HepG2 (cell line): ENCODE measurements at regions not wholly inside any gene's neighbourhood (a gene's known extent, or its start where the extent isn't known, plus 50 kb on each side); places are given as distances from the start of the nearest gene placed in this dataset.

ENCODE experiments used
- ATAC-seq: fragments of 200-7000 bp; cut with Tn5 transposase; 3 replicates; pipeline ENCODE4 v1.9.1; 2020; ENCODE audit warnings: mild to moderate bottlenecking, moderate library complexity
- BruUV-seq: library from RNA; stranded (reverse); fragments of 400-500 nt; replicated peaks from 2 replicates; lab custom pipeline; 2021; lab: Mats Ljungman, UMichigan
- CTCF ChIA-PET: fragments of 300-600 bp; formaldehyde crosslinking; extraction: SDS; loops from one replicate; lab custom pipeline; 2021; ENCODE audit warnings: low total read pairs, inconsistent platforms, low intra/inter-chr PET ratio; lab: Yijun Ruan, JAX
- POLR2A ChIA-PET: fragments of 350-600 bp; sonication (Branson Sonifier 250); formaldehyde crosslinking; loops from one replicate; lab custom pipeline; 2020; ENCODE audit warnings: antibody characterized with exemption, inconsistent platforms; lab: Yijun Ruan, JAX
- DNase-seq: peaks from one replicate; pipeline ENCODE4 v3.0.0-alpha.2; 2015; ENCODE audit warnings: low spot score
- FAIRE-seq: peaks from 3 replicates; lab custom pipeline; 2011; peaks lifted over from hg19 to GRCh38; lab: Jason Lieb, UNC
- H2AFZ ChIP-seq: one replicate; pipeline ENCODE4 v1.6.1; 2011; ENCODE audit warnings: low read length, inconsistent platforms
- H3K27ac ChIP-seq: fragments of 300-600 bp; 3 replicates; pipeline ENCODE4 v1.8.0; 2011; ENCODE audit warnings: mixed run types, mild to moderate bottlenecking, mixed read lengths, low read length, inconsistent platforms; ENCODE audit not compliant: insufficient read depth; ENCODE audit errors: extremely low read length
- H3K27me3 ChIP-seq, 2 experiments: fragments of 200-600 bp in 1 of 2; 2 replicates in 1 of 2; 3 replicates in 1 of 2; pipeline versions ENCODE4 v1.6.0 to v1.8.0; 2011; ENCODE audit warnings: low read length in 2 of 2, mild to moderate bottlenecking in 2 of 2, moderate library complexity in 2 of 2, inconsistent platforms in 1 of 2; ENCODE audit not compliant: insufficient read depth in 2 of 2, control insufficient read depth in 1 of 2
- H3K36me3 ChIP-seq, 2 experiments: fragments of 200-600 bp in 1 of 2; replicated peaks in 1 of 2; 2 replicates in 1 of 2; 3 replicates in 1 of 2; pipeline versions ENCODE4 v1.5.1 to v1.8.0; 2011; ENCODE audit warnings: low read length in 2 of 2, inconsistent platforms in 1 of 2; ENCODE audit not compliant: insufficient read depth in 2 of 2, control insufficient read depth in 1 of 2
- H3K4me1 ChIP-seq: 2 replicates; pipeline ENCODE4 v1.5.1; 2012; ENCODE audit warnings: low read length, inconsistent platforms; ENCODE audit not compliant: insufficient read depth
- H3K4me2 ChIP-seq: 2 replicates; pipeline ENCODE4 v1.6.0; 2011; ENCODE audit warnings: low read depth, low read length, inconsistent platforms
- H3K4me3 ChIP-seq, 3 experiments: fragments of 200-600 bp in 1 of 3; sonication (generic), shearing (Covaris generic) in 1 of 3; replicated peaks in 1 of 3; 2 replicates each; pipeline ENCODE4 v1.5.1; 2011 to 2016; ENCODE audit warnings: low read length in 3 of 3, inconsistent platforms in 2 of 3, low read depth in 2 of 3, mild to moderate bottlenecking in 2 of 3, control low read depth in 1 of 3, mixed read lengths in 1 of 3; ENCODE audit not compliant: insufficient read depth in 1 of 3
- H3K79me2 ChIP-seq: one replicate; pipeline ENCODE4 v1.6.1; 2011; ENCODE audit warnings: low read length, inconsistent platforms; ENCODE audit not compliant: insufficient read depth
- H3K9ac ChIP-seq: 2 replicates; pipeline ENCODE4 v1.6.0; 2011; ENCODE audit warnings: mild to moderate bottlenecking, low read depth, low read length, inconsistent platforms; ENCODE audit not compliant: insufficient read depth
- H3K9me3 ChIP-seq: 2 replicates; pipeline ENCODE4 v1.5.1; 2012; ENCODE audit warnings: mild to moderate bottlenecking, low read length
- H4K20me1 ChIP-seq: 2 replicates; pipeline ENCODE4 v1.6.0; 2011; ENCODE audit warnings: inconsistent platforms, mild to moderate bottlenecking, low read length, moderate library complexity; ENCODE audit not compliant: insufficient read depth
- ARID2 ChIP-seq: sonication (generic); formaldehyde crosslinking; IDR thresholded peaks from 2 replicates; pipeline ENCODE4 v1.8.1; 2022; ENCODE audit warnings: mild to moderate bottlenecking, missing genetic modification reagents, borderline replicate concordance
- CAMTA2 ChIP-seq: sonication (generic); formaldehyde crosslinking; IDR thresholded peaks from 2 replicates; pipeline ENCODE4 v1.4.0; 2020; ENCODE audit warnings: mild to moderate bottlenecking, missing genetic modification reagents, borderline replicate concordance
- DNMT3B ChIP-seq: conservative IDR thresholded peaks from 2 replicates; pipeline ENCODE4 v1.6.1; 2016; ENCODE audit warnings: missing biosample characterization, control low read depth
- IRF2 ChIP-seq: IDR thresholded peaks from 2 replicates; pipeline ENCODE4 v1.6.1; 2018; ENCODE audit warnings: missing genetic modification reagents, missing compliant biosample characterization
- JUND ChIP-seq: sonication (generic); formaldehyde crosslinking; IDR thresholded peaks from 2 replicates; pipeline ENCODE4 v1.8.0; 2022; ENCODE audit warnings: mild to moderate bottlenecking, missing genetic modification reagents
- KDM6A ChIP-seq: IDR thresholded peaks from 2 replicates; pipeline ENCODE4 v1.6.1; 2016; ENCODE audit warnings: low read depth
- MTF1 ChIP-seq: sonication (generic); formaldehyde crosslinking; IDR thresholded peaks from 2 replicates; pipeline ENCODE4 v1.5.0; 2020; ENCODE audit warnings: missing genetic modification reagents
- MXD4 ChIP-seq: IDR thresholded peaks from 2 replicates; pipeline ENCODE4 v1.6.1; 2016; ENCODE audit warnings: mild to moderate bottlenecking, missing biosample characterization, missing genetic modification reagents
- NR0B2 ChIP-seq: sonication (generic); formaldehyde crosslinking; IDR thresholded peaks from 2 replicates; pipeline ENCODE4 v1.4.0; 2020; ENCODE audit warnings: mild to moderate bottlenecking, missing genetic modification reagents
- PATZ1 ChIP-seq: sonication (generic); formaldehyde crosslinking; IDR thresholded peaks from 2 replicates; pipeline ENCODE4 v1.4.0; 2020; ENCODE audit warnings: missing genetic modification reagents
- TFAP4 ChIP-seq: sonication (generic); IDR thresholded peaks from 2 replicates; pipeline ENCODE4 v1.6.1; 2016; ENCODE audit warnings: low read depth, borderline replicate concordance
- THAP9 ChIP-seq: sonication (generic); formaldehyde crosslinking; IDR thresholded peaks from 2 replicates; pipeline ENCODE4; 2020; ENCODE audit warnings: missing genetic modification reagents, mild to moderate bottlenecking, borderline replicate concordance
- ZBTB37 ChIP-seq: sonication (generic); formaldehyde crosslinking; IDR thresholded peaks from 2 replicates; pipeline ENCODE4 v1.4.0; 2020; ENCODE audit warnings: mild to moderate bottlenecking, missing genetic modification reagents
- ZNF274 ChIP-seq: sonication (generic); formaldehyde crosslinking; IDR thresholded peaks from 2 replicates; pipeline ENCODE4 v1.5.1; 2020; ENCODE audit warnings: mild to moderate bottlenecking, missing genetic modification reagents
- ZNF354B ChIP-seq: sonication (generic); formaldehyde crosslinking; IDR thresholded peaks from 2 replicates; pipeline ENCODE4 v1.8.0; 2022; ENCODE audit warnings: mild to moderate bottlenecking, missing genetic modification reagents
- ZNF432 ChIP-seq: sonication (generic); formaldehyde crosslinking; IDR thresholded peaks from 2 replicates; pipeline ENCODE4 v1.5.0; 2020; ENCODE audit warnings: missing genetic modification reagents, mild to moderate bottlenecking, borderline replicate concordance
- ZNF605 ChIP-seq: sonication (generic); formaldehyde crosslinking; IDR thresholded peaks from 2 replicates; pipeline ENCODE4 v1.8.0; 2022; ENCODE audit warnings: mild to moderate bottlenecking, missing genetic modification reagents
- ZNF777 ChIP-seq: sonication (generic); formaldehyde crosslinking; IDR thresholded peaks from 2 replicates; pipeline ENCODE4 v1.4.0; 2020; ENCODE audit warnings: missing genetic modification reagents
- WGBS: methylation state at CpG from one replicate; pipeline ENCODE4 v1.1.6; 2017; ENCODE audit warnings: low lambda C conversion rate; 5-methylcytosine and 5-hydroxymethylcytosine counted together
- in situ Hi-C: cut with HindIII; loops from 2 replicates; pipeline ENCODE4 v1.10.0; 2017; ENCODE audit warnings: low pct_unique_long_range_greater_than_20kb; ENCODE audit not compliant: extremely low pct_ligation_motif_present
- intact Hi-C: fragments of 100-400 bp; cut with micrococcal nuclease; formaldehyde crosslinking; loops from one replicate; pipeline ENCODE4 v1.10.0; 2022; ENCODE audit not compliant: unreplicated experiment

GRCh38 chr3:150146991-150147761 is 176.5 kb upstream of the PFN2 start:
- Histone ChIP-seq H4K20me1 (no peaks in the 10 kb centered on the region), H3K27ac (no peak overlapping the region), H2AFZ (no peak overlapping the region), H3K9ac (no peak overlapping the region), H3K9me3 (no peaks in the 10 kb centered on the region), H3K36me3 (no peaks in the 10 kb centered on the region), H3K27me3 (peaks cover 0 to 7% of the 10 kb centered on the region in 2 experiments; a peak in 4 of 5 replicates), H3K4me2 (no peak overlapping the region), H3K4me3 (no peak overlapping the region), H3K79me2 (no peaks in the 10 kb centered on the region), H3K4me1 (no peaks in the 10 kb centered on the region)
- ChIA-PET CTCF (no interaction called here), POLR2A (no interaction called here)
- DNase-seq (no peak), ATAC-seq (no peak), FAIRE-seq (no peak)
- in situ Hi-C loops (no loop called here), intact Hi-C loops (no loop called here)
- BruUV-seq: no TSS peak
- 43% methylated on average over 10 of the region's 10 CpGs for WGBS
- TF ChIP-seq ARID2 (CRISPR knock-in tag): no peak
- no peak for TF ChIP-seq THAP9 (CRISPR knock-in tag)
- TF ChIP-seq ZBTB37 (CRISPR knock-in tag): no peak
- TF ChIP-seq JUND (CRISPR knock-in tag): no peak
- TF ChIP-seq MXD4 (CRISPR knock-in tag): no peak
- no peak for TF ChIP-seq ZNF432
- no peak for TF ChIP-seq ZNF777
- TF ChIP-seq CAMTA2 (CRISPR knock-in tag): no peak
- no peak for TF ChIP-seq IRF2 (CRISPR knock-in tag)
- no peak for TF ChIP-seq TFAP4
- TF ChIP-seq NR0B2: no peak
- no peak for TF ChIP-seq KDM6A (CRISPR knock-in tag)
- no peak for TF ChIP-seq PATZ1 (CRISPR knock-in tag)
- no peak for TF ChIP-seq ZNF605 (CRISPR knock-in tag)
- no peak for TF ChIP-seq MTF1 (CRISPR knock-in tag)
- no peak for TF ChIP-seq DNMT3B (CRISPR knock-in tag)
- no peak for TF ChIP-seq ZNF274 (CRISPR knock-in tag)
- no peak for TF ChIP-seq ZNF354B (CRISPR knock-in tag)
